ENCODE measurements at regions not wholly inside any gene's neighbourhood (a gene's known extent, or its start where the extent isn't known, plus 50 kb on each side); places are given as distances from the start of the nearest gene placed in this dataset.

DNA sequence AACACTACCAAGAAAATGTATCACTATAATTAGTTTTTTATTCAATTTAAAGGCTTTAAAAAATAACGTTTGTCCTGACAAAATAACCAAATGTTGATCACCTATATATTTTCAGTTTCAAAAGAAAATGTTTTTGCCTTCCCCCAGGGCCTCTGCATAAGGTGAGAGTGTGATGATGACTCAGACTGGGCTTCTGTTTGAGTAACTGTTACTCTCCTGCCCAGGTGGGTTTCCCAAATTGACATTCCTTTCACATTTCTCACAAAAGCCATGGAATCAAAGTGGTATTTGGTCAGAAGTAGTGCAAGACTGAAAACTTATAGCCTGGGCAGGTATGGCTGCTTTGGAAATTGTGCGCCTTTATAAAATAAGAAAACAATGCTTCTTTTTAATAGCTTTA is 180.6 kb downstream of the COG6 start:
- TF ChIP-seq EP300 (IDR thresholded peaks at IDR 0.05; ENCODE audit: low read length): no peak
- TF ChIP-seq NFIC (IDR thresholded peaks at IDR 0.05): no peak
- TF ChIP-seq KLF16 (IDR thresholded peaks at IDR 0.05): no peak
- no peak for TF ChIP-seq POLR2A (conservative IDR thresholded peaks at IDR 0.05)
- TF ChIP-seq ZNF274 (IDR thresholded peaks at IDR 0.05; ENCODE audit: borderline replicate concordance, low read depth, low read length): no peak
- TF ChIP-seq HNRNPLL (IDR thresholded peaks at IDR 0.05; ENCODE audit: low read depth, low read length, poor library complexity, severe bottlenecking): no peak
